HG03457 (cell line): ENCODE measurements at regions not wholly inside any gene's neighbourhood (a gene's known extent, or its start where the extent isn't known, plus 50 kb on each side); places are given as distances from the start of the nearest gene placed in this dataset.
"Not testable (repeated sequence)": the region's sequence is repeated elsewhere in the genome, so short reads cannot be mapped to it uniquely, and the experiment has no call there.

Source experiments
- ATAC-seq: cut with Tn5 transposase; IDR thresholded peaks from one replicate; pipeline ENCODE4 v1.9.1; 2021; ENCODE audit warnings: moderate number of reproducible peaks; ENCODE audit not compliant: unreplicated experiment

DNA sequence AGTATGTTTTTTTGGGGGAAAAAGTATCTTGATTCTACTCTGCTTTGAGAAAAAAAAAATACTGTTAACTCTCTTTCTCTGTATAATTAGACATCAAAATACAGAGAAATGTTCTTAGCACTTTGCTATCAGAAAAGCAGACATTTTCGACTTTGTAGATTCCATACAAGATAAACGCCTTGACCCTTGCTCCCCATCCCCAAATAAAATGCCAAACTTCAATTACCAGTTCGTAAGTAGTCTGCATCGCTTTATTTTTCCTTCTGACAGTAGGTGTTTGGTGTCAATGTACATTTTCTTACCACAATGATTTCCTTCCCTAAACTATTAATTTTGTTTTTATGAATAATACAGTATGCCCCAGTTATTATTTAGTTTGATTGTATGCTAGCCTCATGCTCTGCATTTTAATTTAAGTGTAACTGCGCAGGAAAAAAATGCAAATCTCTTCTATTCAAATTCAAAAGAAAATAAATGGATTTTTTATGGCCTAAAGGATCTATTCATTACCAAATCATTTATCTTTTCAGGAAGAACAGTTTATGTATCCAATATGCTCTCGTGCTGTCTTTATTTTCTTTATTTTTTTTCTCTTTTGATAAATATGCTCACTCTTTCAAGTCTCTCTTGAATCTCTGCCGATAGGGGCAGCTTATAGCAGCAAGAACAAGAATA is 84.8 kb upstream of the ZNF217 start:
- ATAC-seq: no peak

GRCh38 chr20:53677447-53678314 is 84.0 kb upstream of the ZNF217 start:
- ATAC-seq: no peak

DNA sequence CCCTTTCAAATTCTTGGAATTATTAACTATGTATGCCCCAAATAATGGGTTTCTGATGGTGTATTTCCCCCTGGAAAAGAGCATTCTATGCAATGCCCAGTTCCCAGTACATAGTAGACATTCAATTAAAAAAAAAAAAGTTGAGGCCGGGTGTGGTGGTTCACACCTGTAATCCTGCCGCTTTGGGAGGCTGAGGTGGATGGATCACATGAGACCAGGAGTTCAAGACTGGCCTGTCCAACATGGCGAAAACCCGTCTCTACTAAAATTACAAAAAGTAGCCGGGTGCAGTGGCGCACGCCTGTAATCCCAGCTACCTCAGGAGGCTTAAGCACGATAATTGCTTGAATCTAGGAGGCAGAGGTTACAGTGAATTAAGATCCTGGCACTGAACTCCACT is 83.3 kb upstream of the ZNF217 start:
- no peak for ATAC-seq

GRCh38 chr20:53676519-53676822 is 82.8 kb upstream of the ZNF217 start:
- ATAC-seq: no peak

DNA sequence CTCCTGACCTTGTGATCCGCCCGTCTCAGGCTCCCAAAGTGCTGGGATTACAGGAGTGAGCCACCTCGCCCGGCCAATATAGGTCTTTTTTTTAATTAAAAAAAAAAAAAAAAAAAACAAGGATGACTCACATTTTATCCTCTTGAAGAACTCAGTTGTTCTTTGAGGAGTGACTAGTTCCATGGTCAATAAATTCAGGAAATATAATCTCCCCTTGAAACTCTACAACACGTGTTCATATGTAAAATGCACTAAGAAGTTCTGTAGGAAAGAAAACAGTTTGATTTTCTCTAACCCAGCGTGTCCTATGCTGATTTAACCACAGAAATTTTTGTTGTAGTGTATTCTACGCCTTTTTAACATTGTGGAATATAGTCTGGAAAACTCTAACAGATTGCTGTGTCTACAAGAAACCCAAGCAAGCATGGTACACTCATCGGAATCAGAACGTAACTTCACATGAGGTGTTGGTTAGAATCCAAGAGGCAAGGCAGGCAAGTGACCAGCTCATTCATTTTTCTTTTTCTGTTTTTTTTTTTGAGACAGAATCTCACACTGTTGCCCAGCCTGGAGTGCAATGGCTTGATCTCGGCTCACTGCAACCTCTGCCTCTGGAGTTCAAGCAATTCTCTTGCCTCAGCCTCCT is 79.0 kb upstream of the ZNF217 start:
- ATAC-seq: no peak

DNA sequence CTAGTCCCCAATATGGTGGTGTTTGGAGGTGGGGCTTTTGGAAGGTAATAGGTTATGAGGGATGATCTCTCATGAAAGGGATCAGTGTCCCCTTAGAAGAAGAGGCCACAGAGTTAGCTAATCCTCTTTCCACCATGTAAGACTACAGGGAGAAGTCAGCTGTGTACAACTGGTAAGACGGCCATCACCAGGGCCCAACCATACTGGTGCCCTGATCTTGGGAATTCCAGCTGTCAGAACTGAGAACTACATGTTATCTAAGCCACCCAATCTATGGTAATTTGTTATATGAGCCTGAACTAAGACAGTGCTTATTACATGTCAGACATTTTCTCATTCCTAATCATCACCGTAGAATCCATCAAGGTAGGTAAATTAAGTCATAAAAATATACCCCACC is 77.7 kb upstream of the ZNF217 start:
- no peak for ATAC-seq

DNA sequence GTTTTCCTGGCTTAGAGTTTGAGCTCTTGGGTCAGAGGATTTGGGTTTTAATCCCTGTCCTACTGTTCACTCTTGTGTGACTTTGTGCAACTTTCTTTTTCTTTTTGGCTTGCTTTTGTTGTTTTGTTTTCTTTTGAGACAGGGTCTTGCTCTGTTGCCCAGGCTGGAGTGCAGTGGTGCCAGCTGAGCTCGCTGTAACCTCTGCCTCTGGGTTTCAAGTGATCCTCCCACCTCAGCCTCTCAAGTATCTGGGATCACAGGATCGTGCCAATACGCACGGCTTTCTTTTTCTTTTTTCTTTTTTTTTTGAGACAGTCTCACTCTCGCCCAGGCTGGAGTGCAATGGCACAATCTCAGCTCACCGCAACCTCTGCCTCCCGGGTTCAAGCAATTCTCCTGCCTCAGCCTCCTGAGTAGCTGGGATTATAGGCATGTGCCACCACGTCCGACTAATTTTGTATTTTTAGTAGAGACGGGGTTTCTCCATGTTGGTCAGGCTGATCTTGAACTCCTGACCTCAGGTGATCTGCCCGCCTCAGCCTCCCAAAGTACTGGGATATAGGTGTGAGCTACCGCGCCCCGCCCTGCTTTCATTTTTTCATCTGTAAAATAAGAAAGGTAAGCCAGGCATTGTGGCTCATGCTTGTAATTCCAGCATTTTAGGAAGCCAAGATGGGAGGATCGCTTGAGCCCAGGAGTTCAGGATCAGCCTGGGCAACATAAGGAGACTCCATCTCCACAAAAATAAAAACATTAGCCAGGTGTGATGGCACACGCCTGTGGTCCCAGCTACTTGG is 76.1 kb upstream of the ZNF217 start:
- ATAC-seq: not testable (repeated sequence)

GRCh38 chr20:53668992-53669391 is 75.4 kb upstream of the ZNF217 start:
- ATAC-seq: no peak

GRCh38 chr20:53666144-53666543 is 72.5 kb upstream of the ZNF217 start:
- ATAC-seq: no peak

DNA sequence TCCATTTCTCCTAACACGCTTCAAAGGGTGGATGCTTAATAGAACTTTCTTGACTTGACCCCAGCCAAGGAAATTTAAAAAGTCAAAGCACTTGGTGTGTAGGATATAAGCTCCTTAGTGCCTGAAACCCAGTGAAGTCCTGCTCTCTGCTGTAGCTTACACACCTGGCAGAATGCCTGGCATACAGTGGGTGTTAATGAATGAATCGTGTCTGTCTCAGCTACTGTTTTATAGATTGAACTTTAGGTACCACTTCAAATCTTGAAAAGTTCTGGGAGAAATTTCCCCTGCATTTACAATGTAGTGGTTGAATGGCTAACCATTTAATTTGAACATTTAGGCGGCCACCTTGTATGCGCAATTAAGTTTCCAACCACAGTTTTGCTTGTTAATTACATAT is 70.5 kb upstream of the ZNF217 start:
- no peak for ATAC-seq

DNA sequence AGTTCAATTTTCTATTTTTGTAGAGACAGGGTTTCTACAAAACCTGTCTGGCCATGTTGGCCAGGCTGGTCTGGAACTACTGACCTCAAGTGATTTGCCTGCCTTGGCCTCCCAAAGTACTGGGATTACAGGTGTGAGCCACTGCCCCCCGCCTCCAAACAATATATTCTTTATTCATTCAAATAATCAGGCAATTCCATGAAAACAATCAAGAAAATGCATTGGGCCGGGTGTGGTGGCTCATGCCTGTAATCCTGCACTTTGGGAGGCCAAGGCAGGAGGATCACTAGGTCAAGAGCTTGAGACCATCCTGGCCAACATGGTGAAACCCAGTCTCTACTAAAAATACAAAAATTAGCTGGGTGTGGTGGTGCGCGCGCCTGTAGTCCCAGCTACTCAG is 69.9 kb upstream of the ZNF217 start:
- ATAC-seq: not testable (repeated sequence)

GRCh38 chr20:53662595-53662994 is 69.0 kb upstream of the ZNF217 start:
- ATAC-seq: no peak

DNA sequence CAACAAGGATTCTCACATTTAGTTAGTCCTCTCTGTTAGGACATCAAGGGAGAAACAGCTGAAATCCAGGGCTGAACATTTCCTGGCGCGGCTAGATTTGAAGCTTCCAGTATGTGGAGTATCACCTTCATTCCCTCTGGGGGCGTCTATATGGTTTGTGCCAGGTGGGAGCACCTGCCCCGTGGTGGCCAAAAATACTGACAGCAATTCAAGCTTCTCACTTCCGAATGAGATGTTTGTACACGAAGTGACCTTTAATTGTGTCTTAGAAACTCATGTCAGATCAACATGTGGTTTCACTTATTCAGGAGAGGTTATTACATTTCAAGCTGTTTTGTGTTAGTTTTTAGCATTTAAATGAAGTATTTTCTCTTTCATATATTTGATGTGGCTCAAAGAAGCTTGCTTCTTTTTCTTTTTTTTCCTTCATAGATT is 67.3 kb upstream of the ZNF217 start:
- no peak for ATAC-seq

GRCh38 chr20:53660078-53660909 is 66.7 kb upstream of the ZNF217 start:
- no peak for ATAC-seq

- no peak for ATAC-seq
These were observed 65.3 kb upstream of the ZNF217 start for GRCh38 chr20:53658973-53659372.

GRCh38 chr20:53658322-53658721 is 64.7 kb upstream of the ZNF217 start:
- ATAC-seq: no peak

- no peak for ATAC-seq
These were observed 64.1 kb upstream of the ZNF217 start for GRCh38 chr20:53657732-53658131.

DNA sequence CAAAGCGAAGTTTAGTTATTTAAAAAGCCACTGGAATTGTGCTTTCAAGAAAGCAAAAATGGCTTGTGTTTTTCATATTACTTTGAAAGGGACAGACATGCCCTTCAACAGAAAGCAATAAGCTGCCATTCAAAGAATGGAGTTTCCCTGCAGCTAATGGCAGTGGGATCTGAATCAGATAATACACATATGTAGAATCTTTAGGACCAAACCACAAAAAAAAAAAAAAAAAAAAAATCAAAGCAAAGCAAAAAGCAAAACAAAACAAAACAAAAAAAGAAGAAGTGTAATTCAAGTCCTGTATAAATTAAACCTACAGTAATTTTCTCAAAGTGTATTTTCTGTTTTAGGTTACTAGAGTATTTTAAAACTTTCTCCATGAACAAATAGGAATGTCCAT is 63.6 kb upstream of the ZNF217 start:
- ATAC-seq: no peak

GRCh38 chr20:53656293-53657202 is 62.9 kb upstream of the ZNF217 start:
- ATAC-seq: no peak
